WTC11 (cell line): ENCODE measurements at regions not wholly inside any gene's neighbourhood (a gene's known extent, or its start where the extent isn't known, plus 50 kb on each side); places are given as distances from the start of the nearest gene placed in this dataset.

Experiments
- ATAC-seq: fragments of 200-7000 bp; cut with Tn5 transposase; 2 replicates; pipeline ENCODE4 v1.10.0; 2021; ENCODE audit warnings: mild to moderate bottlenecking, moderate library complexity
- CTCF ChIA-PET: fragments of 300-600 bp; sonication (Branson Sonifier 250); formaldehyde crosslinking; loops from one replicate; lab custom pipeline; 2021; ENCODE audit warnings: antibody characterized with exemption; lab: Charles Lee
- POLR2A ChIA-PET: fragments of 350-600 bp; sonication (Branson Sonifier 250); formaldehyde crosslinking; loops from one replicate; lab custom pipeline; 2021; ENCODE audit warnings: antibody characterized with exemption; lab: Charles Lee
- DNase-seq: peaks from one replicate; pipeline ENCODE4 v3.0.0; 2021; ENCODE audit warnings: low spot score
- H3K27ac Mint-ChIP-seq: 2 replicates; pipeline ENCODE4 v1.8.0; 2021; ENCODE audit warnings: mixed read lengths
- H3K27me3 Mint-ChIP-seq: 2 replicates; pipeline ENCODE4 v1.8.0; 2021; ENCODE audit warnings: low read depth, mild to moderate bottlenecking, moderate library complexity, mixed read lengths
- H3K36me3 Mint-ChIP-seq: 2 replicates; pipeline ENCODE4 v1.8.0; 2021; ENCODE audit warnings: mixed read lengths
- H3K4me1 Mint-ChIP-seq: 2 replicates; pipeline ENCODE4 v1.8.0; 2022; ENCODE audit warnings: mixed read lengths
- H3K4me3 Mint-ChIP-seq: 2 replicates; pipeline ENCODE4 v1.8.0; 2021; ENCODE audit warnings: mild to moderate bottlenecking, moderate library complexity, mixed read lengths
- H3K9me3 Mint-ChIP-seq: 2 replicates; pipeline ENCODE4 v1.8.0; 2021; ENCODE audit warnings: mixed read lengths
- ATF1 ChIP-seq: sonication (generic); formaldehyde crosslinking; IDR thresholded peaks from 2 replicates; pipeline ENCODE4 v1.8.1; 2023; ENCODE audit warnings: mild to moderate bottlenecking, moderate library complexity, missing genetic modification reagents
- CBFB ChIP-seq: sonication (generic); formaldehyde crosslinking; IDR thresholded peaks from 2 replicates; pipeline ENCODE4 v1.8.1; 2022; ENCODE audit warnings: mild to moderate bottlenecking, low read depth, missing genetic modification reagents
- FOXP1 ChIP-seq: sonication (generic); formaldehyde crosslinking; IDR thresholded peaks from 2 replicates; pipeline ENCODE4 v1.8.0; 2022; ENCODE audit warnings: missing genetic modification reagents, mild to moderate bottlenecking, moderate library complexity, borderline replicate concordance
- IRF2 ChIP-seq: sonication (generic); formaldehyde crosslinking; IDR thresholded peaks from 2 replicates; pipeline ENCODE4 v1.8.0; 2022; ENCODE audit warnings: low read depth, missing genetic modification reagents, borderline replicate concordance
- JUN ChIP-seq: sonication (generic); formaldehyde crosslinking; IDR thresholded peaks from 2 replicates; pipeline ENCODE4 v1.8.0; 2023; ENCODE audit warnings: mild to moderate bottlenecking, missing genetic modification reagents
- MXD4 ChIP-seq: fragments of 250-450 bp; sonication (Bioruptor Pico); IDR thresholded peaks from 2 replicates; pipeline ENCODE4 v1.8.0; 2021; ENCODE audit warnings: mild to moderate bottlenecking, moderate library complexity, borderline replicate concordance
- NFE2L1 ChIP-seq: sonication (generic); formaldehyde crosslinking; IDR thresholded peaks from 2 replicates; pipeline ENCODE4 v1.8.1; 2023; ENCODE audit warnings: missing genetic modification reagents
- NFYB ChIP-seq: sonication (generic); formaldehyde crosslinking; conservative IDR thresholded peaks from 2 replicates; pipeline ENCODE4 v1.8.0; 2022; ENCODE audit warnings: low read depth, missing genetic modification reagents
- SMAD3 ChIP-seq: sonication (generic); formaldehyde crosslinking; IDR thresholded peaks from 2 replicates; pipeline ENCODE4 v1.8.0; 2022; ENCODE audit warnings: missing genetic modification reagents, mild to moderate bottlenecking, borderline replicate concordance
- USF2 ChIP-seq: sonication (generic); formaldehyde crosslinking; IDR thresholded peaks from 2 replicates; pipeline ENCODE4 v1.8.1; 2023; ENCODE audit warnings: mild to moderate bottlenecking, missing genetic modification reagents, moderate library complexity
- ZNF512 ChIP-seq: sonication (generic); formaldehyde crosslinking; IDR thresholded peaks from 2 replicates; pipeline ENCODE4 v1.8.1; 2022; ENCODE audit warnings: missing genetic modification reagents, borderline replicate concordance
- ZNF532 ChIP-seq: fragments of 250-450 bp; sonication (Bioruptor Pico); IDR thresholded peaks from 2 replicates; pipeline ENCODE4 v1.9.0; 2021; ENCODE audit warnings: mild to moderate bottlenecking, borderline replicate concordance

- DNase-seq (no peak), ATAC-seq (no peak)
- Mint-ChIP-seq H3K4me3 (no peak overlapping the region), H3K27me3 (no peaks in the 10 kb centered on the region), H3K9me3 (peaks cover 7% of the 10 kb centered on the region; the same call in 1 of the 2 replicates), H3K27ac (no peak overlapping the region), H3K36me3 (no peaks in the 10 kb centered on the region), H3K4me1 (no peaks in the 10 kb centered on the region; the same call in 1 of the 2 replicates)
- ChIA-PET CTCF (interaction anchor here (2.5 kb wide), 1 partner anchor 154 kb away, joined by 8 read pairs; no protein-coding TSS in a partner anchor), POLR2A (no interaction called here)
- TF ChIP-seq NFYB (CRISPR knock-in tag) (no peak), ZNF532 (no peak), USF2 (CRISPR knock-in tag) (no peak), MXD4 (CRISPR knock-in tag) (no peak)
These were observed 52.6 kb upstream of the RUFY1 start for GRCh38 chr5:179497636-179498340.

GRCh38 chr5:179495906-179496455 is 54.4 kb upstream of the RUFY1 start:
- no peak for ATAC-seq
- ChIA-PET POLR2A (no interaction called here), CTCF (interaction anchor here (0.6 to 2.5 kb wide), 3 partner anchors 12 to 172 kb away, joined by 3 to 8 read pairs (median 5); no protein-coding TSS in a partner anchor)
- DNase-seq = no peak
- Mint-ChIP-seq H3K36me3 (no peaks in the 10 kb centered on the region), H3K27ac (no peak overlapping the region), H3K9me3 (peaks cover 12% of the 10 kb centered on the region), H3K27me3 (no peaks in the 10 kb centered on the region), H3K4me3 (no peak overlapping the region), H3K4me1 (no peaks in the 10 kb centered on the region; the same call in 1 of the 2 replicates)
- TF ChIP-seq JUN (CRISPR knock-in tag) (no peak), FOXP1 (CRISPR knock-in tag) (no peak), SMAD3 (CRISPR knock-in tag) (no peak), ZNF512 (CRISPR knock-in tag) (no peak)

GRCh38 chr5:179494774-179495526 is 55.4 kb upstream of the RUFY1 start:
- H3K4me1 Mint-ChIP-seq = no peaks in the 10 kb centered on the region
- no peaks in the 10 kb centered on the region for H3K27me3 Mint-ChIP-seq
- CTCF ChIA-PET = interaction anchor here (1.9 to 2.5 kb wide), 2 partner anchors 134 to 151 kb away, joined by 5 to 8 read pairs; no protein-coding TSS in a partner anchor
- no peak overlapping the region for H3K27ac Mint-ChIP-seq
- peaks cover 10% of the 10 kb centered on the region for H3K9me3 Mint-ChIP-seq
- no peaks in the 10 kb centered on the region for H3K36me3 Mint-ChIP-seq
- TF ChIP-seq NFE2L1 (CRISPR knock-in tag) (peak; percentile 36; the same call in 1 of the 2 replicates), CBFB (no peak), ATF1 (CRISPR knock-in tag) (no peak), IRF2 (CRISPR knock-in tag) (no peak)
- no peak for DNase-seq
- no peak overlapping the region for H3K4me3 Mint-ChIP-seq
- no peak for ATAC-seq
- POLR2A ChIA-PET = no interaction called here
